Karpas-422 (cell line): ENCODE measurements at regions not wholly inside any gene's neighbourhood (a gene's known extent, or its start where the extent isn't known, plus 50 kb on each side); places are given as distances from the start of the nearest gene placed in this dataset.

Experiments used
- DNase-seq: peaks from one replicate; pipeline ENCODE4 v3.0.0-alpha.2; 2015
- H2AFZ ChIP-seq: fragments of 200-600 bp; sonication (generic); 2 replicates; pipeline ENCODE4 v1.6.1; 2014; ENCODE audit warnings: antibody characterized with exemption, low read length, mixed read lengths
- H3K27ac ChIP-seq: fragments of 200-600 bp; sonication (generic); 2 replicates; pipeline ENCODE4 v1.5.1; 2014; ENCODE audit warnings: mild to moderate bottlenecking, low read length, moderate library complexity
- H3K27me3 ChIP-seq: fragments of 200-600 bp; sonication (generic); 2 replicates; pipeline ENCODE4 v1.6.1; 2014; ENCODE audit warnings: low read length, mixed read lengths
- H3K36me3 ChIP-seq: fragments of 200-600 bp; sonication (generic); 2 replicates; pipeline ENCODE4 v1.6.1; 2014; ENCODE audit warnings: low read length, mixed read lengths; ENCODE audit not compliant: insufficient read depth
- H3K4me1 ChIP-seq: fragments of 200-600 bp; sonication (generic); 2 replicates; pipeline ENCODE4 v1.6.1; 2014; ENCODE audit warnings: mild to moderate bottlenecking, low read length, mixed read lengths
- H3K4me2 ChIP-seq: fragments of 200-600 bp; sonication (generic); 2 replicates; pipeline ENCODE4 v1.6.1; 2014; ENCODE audit warnings: low read length, low read depth, mild to moderate bottlenecking; ENCODE audit not compliant: poor library complexity, severe bottlenecking
- H3K4me3 ChIP-seq: fragments of 200-600 bp; sonication (generic); 2 replicates; pipeline ENCODE4 v1.5.1; 2014; ENCODE audit warnings: mild to moderate bottlenecking, antibody characterized with exemption, low read length, mixed read lengths
- H3K79me2 ChIP-seq: fragments of 200-600 bp; sonication (generic); 2 replicates; pipeline ENCODE4 v1.6.1; 2014; ENCODE audit warnings: mild to moderate bottlenecking, low read length, mixed read lengths
- H3K9ac ChIP-seq: fragments of 200-600 bp; sonication (generic); 2 replicates; pipeline ENCODE4 v1.6.0; 2014; ENCODE audit warnings: low read length
- H3K9me2 ChIP-seq: fragments of 200-600 bp; sonication (generic), shearing (Covaris generic); replicated peaks from 2 replicates; pipeline ENCODE4 v1.6.0; 2014; ENCODE audit warnings: mild to moderate bottlenecking, low read length, moderate library complexity; ENCODE audit not compliant: insufficient read depth
- H3K9me3 ChIP-seq: fragments of 300-700, 200-600 bp; sonication (generic); 2 replicates; pipeline ENCODE4 v1.6.1; 2014; ENCODE audit warnings: low read length, mixed read lengths
- H4K20me1 ChIP-seq: fragments of 200-600 bp; sonication (generic); 2 replicates; pipeline ENCODE4 v1.6.1; 2014; ENCODE audit warnings: mild to moderate bottlenecking, antibody characterized with exemption, low read length, low read depth; ENCODE audit not compliant: insufficient read depth

- Histone ChIP-seq H2AFZ (no peak overlapping the region), H3K9ac (no peak overlapping the region), H3K9me2 (no peaks in the 10 kb centered on the region), H3K36me3 (no peaks in the 10 kb centered on the region), H3K27ac (no peak overlapping the region), H3K27me3 (no peaks in the 10 kb centered on the region), H3K9me3 (no peaks in the 10 kb centered on the region), H4K20me1 (no peaks in the 10 kb centered on the region), H3K4me2 (no peak overlapping the region), H3K4me3 (no peak overlapping the region), H3K79me2 (no peaks in the 10 kb centered on the region), H3K4me1 (peaks cover 40% of the 10 kb centered on the region)
- DNase-seq, result no peak
These were observed 215.6 kb upstream of the FAT1 start for GRCh38 chr4:186939226-186939625.

- no peaks in the 10 kb centered on the region for H3K9me2 ChIP-seq
- H3K36me3 ChIP-seq, result no peaks in the 10 kb centered on the region
- no peaks in the 10 kb centered on the region for H3K27me3 ChIP-seq
- H3K4me1 ChIP-seq, result peaks cover 42% of the 10 kb centered on the region
- no peaks in the 10 kb centered on the region for H3K79me2 ChIP-seq
- H4K20me1 ChIP-seq, result no peaks in the 10 kb centered on the region
- DNase-seq, result peak; percentile 64
- no peaks in the 10 kb centered on the region for H3K9me3 ChIP-seq
- H3K4me3 ChIP-seq, result no peak overlapping the region
- H2AFZ ChIP-seq, result no peak overlapping the region
- H3K4me2 ChIP-seq, result no peak overlapping the region
- no peak overlapping the region for H3K9ac ChIP-seq
- no peak overlapping the region for H3K27ac ChIP-seq
These were observed 216.1 kb upstream of the FAT1 start for GRCh38 chr4:186939766-186940165.

- no peaks in the 10 kb centered on the region for H3K27me3 ChIP-seq
- no peak overlapping the region for H3K4me2 ChIP-seq
- H4K20me1 ChIP-seq, result no peaks in the 10 kb centered on the region
- no peaks in the 10 kb centered on the region for H3K9me3 ChIP-seq
- no peaks in the 10 kb centered on the region for H3K79me2 ChIP-seq
- no peak overlapping the region for H3K9ac ChIP-seq
- no peak for DNase-seq
- no peak overlapping the region for H3K4me3 ChIP-seq
- H3K9me2 ChIP-seq, result no peaks in the 10 kb centered on the region
- H2AFZ ChIP-seq, result no peak overlapping the region
- H3K36me3 ChIP-seq, result no peaks in the 10 kb centered on the region
- peaks cover 42% of the 10 kb centered on the region for H3K4me1 ChIP-seq
- no peak overlapping the region for H3K27ac ChIP-seq
These were observed 216.8 kb upstream of the FAT1 start for GRCh38 chr4:186940476-186940875.

DNA sequence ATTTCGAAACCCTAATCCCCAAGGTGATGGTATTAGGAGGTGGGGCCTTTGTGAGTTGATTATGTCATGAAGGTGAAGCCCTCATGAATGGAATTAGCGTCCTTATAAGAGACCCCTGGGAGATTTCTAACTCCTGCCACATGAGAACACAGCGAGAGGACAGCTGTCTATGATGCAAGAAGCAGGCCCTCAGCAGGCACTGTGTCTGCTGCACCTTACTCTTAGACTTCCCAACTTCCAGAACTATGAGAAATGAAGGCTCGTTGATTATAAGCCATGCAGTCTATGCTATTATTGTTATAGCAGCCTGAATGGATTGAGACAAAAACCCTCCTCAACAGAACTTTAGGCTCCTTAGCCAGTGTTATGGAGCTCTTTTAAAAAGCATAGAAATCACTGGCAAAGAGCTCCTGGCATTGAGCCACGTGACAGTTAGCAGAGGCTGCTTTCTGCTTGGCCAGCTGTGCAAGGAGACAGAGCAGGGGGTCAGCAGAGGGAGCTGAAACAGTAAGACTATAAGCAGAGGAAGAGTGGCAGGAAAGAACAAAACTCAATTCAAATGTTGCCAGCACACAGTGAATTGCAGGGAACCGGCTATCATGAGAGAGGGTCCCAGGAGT, 219.2 kb upstream of the FAT1 start:
- Histone ChIP-seq H3K27me3 (no peaks in the 10 kb centered on the region), H3K36me3 (no peaks in the 10 kb centered on the region), H4K20me1 (no peaks in the 10 kb centered on the region), H2AFZ (peak overlapping the region; percentile 60; the same call in 1 of the 2 replicates), H3K4me2 (peak overlapping the region; percentile 62), H3K79me2 (no peaks in the 10 kb centered on the region), H3K9me2 (no peaks in the 10 kb centered on the region), H3K9me3 (no peaks in the 10 kb centered on the region), H3K4me3 (peak overlapping the region; percentile 35; the same call in 1 of the 2 replicates), H3K9ac (peak overlapping the region; percentile 37), H3K4me1 (peaks cover 51% of the 10 kb centered on the region), H3K27ac (peak overlapping the region; percentile 80)
- peak; percentile 74 for DNase-seq

- Histone ChIP-seq H3K4me3 (peak overlapping the region; percentile 35; the same call in 1 of the 2 replicates), H3K36me3 (no peaks in the 10 kb centered on the region)
- DNase-seq, result peak; percentile 79
These were observed 219.8 kb upstream of the FAT1 start for GRCh38 chr4:186943411-186943810.

DNA sequence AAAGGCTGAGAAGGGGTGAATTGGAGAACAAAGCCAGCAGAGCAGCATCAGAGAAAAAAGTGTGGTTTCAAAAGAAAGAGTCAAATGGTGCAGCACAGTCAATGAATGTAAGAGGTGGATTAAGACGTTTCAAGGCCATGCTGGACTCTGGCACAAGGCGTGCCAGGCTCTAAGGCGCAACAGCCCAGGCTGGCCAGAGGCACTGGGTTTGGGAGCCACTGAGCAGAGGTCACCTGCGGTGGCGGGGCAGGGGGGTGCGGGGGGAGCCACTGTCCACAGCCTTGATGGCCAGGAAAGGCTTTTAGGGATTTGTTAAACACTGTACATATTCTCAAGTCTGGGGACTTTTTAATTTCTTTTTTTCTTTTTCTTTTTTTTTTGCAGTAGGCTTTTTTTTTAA, 222.5 kb upstream of the FAT1 start:
- peaks cover 45% of the 10 kb centered on the region for H3K4me1 ChIP-seq
- no peaks in the 10 kb centered on the region for H3K36me3 ChIP-seq
- H2AFZ ChIP-seq, result no peak overlapping the region
- H3K27me3 ChIP-seq, result no peaks in the 10 kb centered on the region
- no peaks in the 10 kb centered on the region for H3K9me2 ChIP-seq
- H4K20me1 ChIP-seq, result no peaks in the 10 kb centered on the region
- H3K9me3 ChIP-seq, result no peaks in the 10 kb centered on the region
- no peak for DNase-seq
- H3K4me2 ChIP-seq, result no peak overlapping the region
- no peaks in the 10 kb centered on the region for H3K79me2 ChIP-seq
- H3K27ac ChIP-seq, result no peak overlapping the region
- no peak overlapping the region for H3K9ac ChIP-seq
- H3K4me3 ChIP-seq, result no peak overlapping the region

More at GRCh38 chr4:186943411-186943810, 219.8 kb upstream of the FAT1 start:
- H4K20me1 ChIP-seq, result no peaks in the 10 kb centered on the region
- H3K79me2 ChIP-seq, result no peaks in the 10 kb centered on the region
- H3K9me2 ChIP-seq, result no peaks in the 10 kb centered on the region
- H3K4me1 ChIP-seq, result peaks cover 54% of the 10 kb centered on the region
- peak overlapping the region; percentile 80 for H3K27ac ChIP-seq
- H3K9ac ChIP-seq, result peak overlapping the region; percentile 37
- no peaks in the 10 kb centered on the region for H3K27me3 ChIP-seq
- peak overlapping the region; percentile 62 for H3K4me2 ChIP-seq
- no peak overlapping the region; the same call in 1 of the 2 replicates for H2AFZ ChIP-seq
- no peaks in the 10 kb centered on the region for H3K9me3 ChIP-seq

GRCh38 chr4:186946682-186947294, 223.1 kb upstream of the FAT1 start:
- no peaks in the 10 kb centered on the region for H3K79me2 ChIP-seq
- H4K20me1 ChIP-seq, result no peaks in the 10 kb centered on the region
- no peak overlapping the region for H3K4me2 ChIP-seq
- no peak overlapping the region for H3K27ac ChIP-seq
- H3K36me3 ChIP-seq, result no peaks in the 10 kb centered on the region
- no peaks in the 10 kb centered on the region for H3K9me2 ChIP-seq
- H3K4me3 ChIP-seq, result no peak overlapping the region
- DNase-seq, result peak; percentile 54
- H3K9me3 ChIP-seq, result no peaks in the 10 kb centered on the region
- no peak overlapping the region for H2AFZ ChIP-seq
- H3K4me1 ChIP-seq, result peaks cover 44% of the 10 kb centered on the region
- no peaks in the 10 kb centered on the region for H3K27me3 ChIP-seq
- H3K9ac ChIP-seq, result no peak overlapping the region

DNA sequence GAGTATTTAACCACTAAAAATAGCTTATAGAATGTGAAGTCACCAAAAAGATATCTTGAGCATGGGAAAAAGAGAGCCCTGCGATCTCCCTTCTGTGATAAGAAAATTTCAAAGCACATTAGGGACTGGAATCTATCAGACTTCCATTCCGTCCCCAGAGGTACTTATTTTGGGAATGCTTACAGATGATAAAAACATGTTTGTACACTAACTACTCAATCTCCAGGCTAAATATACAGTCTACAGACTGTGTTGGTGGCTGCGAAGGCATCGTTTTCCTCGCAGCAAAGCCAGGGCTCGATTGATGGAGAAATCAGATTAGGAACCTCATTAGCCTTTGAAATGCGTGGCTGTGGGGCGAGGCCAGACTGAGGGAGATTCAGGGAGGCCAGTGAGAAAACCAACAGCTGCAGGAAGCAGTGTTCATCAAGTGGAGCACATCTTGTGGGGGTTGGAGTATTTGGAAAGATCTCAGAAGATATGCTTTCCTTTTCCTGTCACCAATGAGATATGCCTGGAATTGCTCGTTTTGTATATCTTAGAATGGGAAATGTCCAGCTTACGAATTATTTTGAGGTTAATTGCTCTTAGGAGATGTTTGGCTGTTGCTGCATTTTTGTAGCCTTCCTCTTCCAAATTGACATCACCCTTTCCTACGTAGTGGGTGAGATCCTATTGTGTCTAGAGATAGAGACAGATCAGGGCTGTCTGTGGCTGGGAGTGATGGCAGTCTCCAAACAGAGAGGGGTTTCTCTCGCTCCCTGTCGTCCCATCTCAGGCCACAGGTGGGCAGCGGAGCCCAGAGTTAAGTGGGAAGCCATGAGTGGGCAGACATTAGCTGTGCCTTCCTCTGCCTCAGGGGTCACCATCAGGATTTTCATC, 224.9 kb upstream of the FAT1 start:
- no peaks in the 10 kb centered on the region for H3K27me3 ChIP-seq
- H3K79me2 ChIP-seq, result no peaks in the 10 kb centered on the region
- H3K9me2 ChIP-seq, result no peaks in the 10 kb centered on the region
- no peak overlapping the region for H3K9ac ChIP-seq
- H4K20me1 ChIP-seq, result no peaks in the 10 kb centered on the region
- no peak overlapping the region for H3K4me3 ChIP-seq
- H3K36me3 ChIP-seq, result no peaks in the 10 kb centered on the region
- H2AFZ ChIP-seq, result 0 out of 2 replicates have a peak overlapping the region, but pooled peaks have one; percentile 14
- H3K4me2 ChIP-seq, result no peak overlapping the region
- H3K27ac ChIP-seq, result no peak overlapping the region
- peak; percentile 44 for DNase-seq
- H3K9me3 ChIP-seq, result no peaks in the 10 kb centered on the region
- peaks cover 26% of the 10 kb centered on the region for H3K4me1 ChIP-seq
